Hepatocyte (in vitro differentiated cells): ENCODE measurements at regions not wholly inside any gene's neighbourhood (a gene's known extent, or its start where the extent isn't known, plus 50 kb on each side); places are given as distances from the start of the nearest gene placed in this dataset.

Experiments
- CTCF ChIP-seq: fragments of 200-600 bp; sonication (generic); IDR thresholded peaks from 2 replicates; pipeline ENCODE4 v1.5.1; 2016; ENCODE audit warnings: antibody characterized with exemption, mild to moderate bottlenecking; ENCODE audit not compliant: poor library complexity
- EZH2 ChIP-seq: fragments of 200-600 bp; sonication (generic); IDR thresholded peaks from 2 replicates; pipeline ENCODE4 v1.6.1; 2016; ENCODE audit warnings: antibody characterized with exemption, mild to moderate bottlenecking, borderline replicate concordance
- EZH2phosphoT487 ChIP-seq: fragments of 200-600 bp; sonication (generic); IDR thresholded peaks from one replicate; pipeline ENCODE4 v1.6.1; 2018; ENCODE audit warnings: antibody characterized with exemption, mild to moderate bottlenecking, low read depth, moderate library complexity; ENCODE audit not compliant: unreplicated experiment, severe bottlenecking

DNA sequence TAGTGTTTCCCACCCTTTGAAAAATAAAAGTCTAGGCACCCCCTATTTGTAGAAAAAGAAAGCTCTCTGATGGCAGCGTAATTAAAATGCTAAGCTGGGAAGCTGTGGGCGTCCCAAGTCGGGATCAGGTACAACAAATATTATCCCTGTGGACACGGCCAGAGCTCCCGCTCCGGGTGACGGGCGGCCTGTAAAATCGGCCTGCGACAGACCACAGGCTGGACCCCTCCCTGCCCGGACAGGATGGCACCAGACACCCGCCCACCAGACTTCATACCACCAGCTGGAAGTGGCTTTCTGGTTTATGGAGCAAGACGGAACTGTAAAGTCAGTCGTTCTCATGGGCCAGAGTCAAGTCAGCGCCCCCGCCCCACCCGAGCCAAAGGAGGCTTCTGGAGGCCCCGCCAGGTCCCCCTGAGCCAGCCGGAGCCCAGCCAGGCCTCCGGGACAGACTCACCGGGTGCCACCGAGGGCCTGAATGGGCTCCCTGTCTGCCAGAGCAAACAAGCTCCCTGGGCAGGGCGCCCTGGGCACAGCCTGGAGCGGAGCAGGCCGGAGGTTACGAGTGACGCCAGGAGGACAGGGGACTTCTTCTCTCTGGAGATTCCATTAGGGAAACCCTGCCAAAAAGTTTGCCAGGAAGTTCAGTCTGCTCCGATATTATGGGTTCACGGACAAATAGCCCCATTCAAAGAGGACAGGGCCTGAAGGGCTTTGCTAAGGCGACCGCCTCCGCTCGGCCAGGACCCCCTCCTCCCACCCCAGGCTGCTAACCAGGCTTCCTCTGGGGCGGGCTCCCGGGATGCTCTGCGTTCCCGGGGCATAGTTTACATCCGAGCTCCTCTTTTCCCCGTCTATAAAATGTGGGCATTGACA lies 173.7 kb downstream of the ERCC6L2 start:
- TF ChIP-seq CTCF = no peak
- no peak for TF ChIP-seq EZH2
- TF ChIP-seq EZH2phosphoT487 = no peak
